ENCODE measurements at regions not wholly inside any gene's neighbourhood (a gene's known extent, or its start where the extent isn't known, plus 50 kb on each side); places are given as distances from the start of the nearest gene placed in this dataset.
A peak's percentile ranks its signal among the peaks of the same experiment; 100 is the strongest.

DNA sequence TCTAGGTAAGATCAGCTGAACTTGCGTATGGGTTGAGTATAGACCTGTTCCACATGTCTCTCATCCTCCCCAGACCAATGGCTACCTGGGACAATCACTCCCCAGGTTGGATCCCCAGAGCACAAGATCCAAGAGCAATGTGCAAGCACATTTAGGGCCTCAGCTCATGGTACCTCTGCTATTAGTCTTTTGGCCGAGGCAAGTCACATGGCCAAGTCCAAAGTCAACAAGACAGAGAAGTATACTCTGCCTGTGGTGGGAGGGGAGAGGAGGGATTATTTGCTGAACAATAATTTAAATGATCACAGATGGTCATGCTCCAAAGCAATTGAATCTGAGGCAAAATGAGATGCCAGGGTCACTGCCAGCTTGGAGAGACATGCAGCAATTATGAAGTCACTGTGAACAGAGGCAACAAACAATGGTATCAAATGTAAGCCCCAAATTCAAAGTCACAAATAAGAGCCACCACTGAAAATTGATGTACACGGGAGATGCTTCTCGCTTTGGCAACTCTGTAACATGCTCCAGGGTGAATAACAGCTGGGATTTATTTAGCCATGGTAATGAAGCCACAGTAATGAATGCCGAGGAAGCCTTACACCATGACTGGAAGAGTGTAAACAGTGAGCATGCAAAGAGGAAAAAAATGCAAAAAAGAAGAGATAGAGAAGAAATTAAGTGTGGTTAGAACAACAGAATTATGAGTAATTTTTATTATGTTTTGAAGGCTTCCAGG is 149.1 kb downstream of the ZNF281 start:
- H3K27me3 ChIP-seq (ENCODE audit: control insufficient read depth in 4 of 4, insufficient read depth in 4 of 4, low read length in 3 of 4) = no peaks in the 10 kb centered on the region
- peaks cover 0 to 8% (median 0%) of the 10 kb centered on the region in 4 donors for H3K4me1 ChIP-seq (ENCODE audit: control insufficient read depth in 4 of 4, insufficient read depth in 4 of 4, low read length in 3 of 4)
- no peak overlapping the region for H3K27ac ChIP-seq (ENCODE audit: low read depth in 1 of 2, low read length in 2 of 2)
- no peak for TF ChIP-seq GABPA (IDR thresholded peaks at IDR 0.05 in 1 of 2, conservative IDR thresholded peaks at IDR 0.05 in 1 of 2)
- TF ChIP-seq YY1 (IDR thresholded peaks at IDR 0.05) = no peak
- TF ChIP-seq CTCF (IDR thresholded peaks at IDR 0.05; ENCODE audit: low read depth, low read length, missing input control) = no peak
- peak; percentile 67 for TF ChIP-seq FOXA2 (IDR thresholded peaks at IDR 0.05)
- TF ChIP-seq TAF1 (conservative IDR thresholded peaks at IDR 0.05) = no peak
- TF ChIP-seq NR2F2 (IDR thresholded peaks at IDR 0.05) = no peak
- TF ChIP-seq, protein P1, sequence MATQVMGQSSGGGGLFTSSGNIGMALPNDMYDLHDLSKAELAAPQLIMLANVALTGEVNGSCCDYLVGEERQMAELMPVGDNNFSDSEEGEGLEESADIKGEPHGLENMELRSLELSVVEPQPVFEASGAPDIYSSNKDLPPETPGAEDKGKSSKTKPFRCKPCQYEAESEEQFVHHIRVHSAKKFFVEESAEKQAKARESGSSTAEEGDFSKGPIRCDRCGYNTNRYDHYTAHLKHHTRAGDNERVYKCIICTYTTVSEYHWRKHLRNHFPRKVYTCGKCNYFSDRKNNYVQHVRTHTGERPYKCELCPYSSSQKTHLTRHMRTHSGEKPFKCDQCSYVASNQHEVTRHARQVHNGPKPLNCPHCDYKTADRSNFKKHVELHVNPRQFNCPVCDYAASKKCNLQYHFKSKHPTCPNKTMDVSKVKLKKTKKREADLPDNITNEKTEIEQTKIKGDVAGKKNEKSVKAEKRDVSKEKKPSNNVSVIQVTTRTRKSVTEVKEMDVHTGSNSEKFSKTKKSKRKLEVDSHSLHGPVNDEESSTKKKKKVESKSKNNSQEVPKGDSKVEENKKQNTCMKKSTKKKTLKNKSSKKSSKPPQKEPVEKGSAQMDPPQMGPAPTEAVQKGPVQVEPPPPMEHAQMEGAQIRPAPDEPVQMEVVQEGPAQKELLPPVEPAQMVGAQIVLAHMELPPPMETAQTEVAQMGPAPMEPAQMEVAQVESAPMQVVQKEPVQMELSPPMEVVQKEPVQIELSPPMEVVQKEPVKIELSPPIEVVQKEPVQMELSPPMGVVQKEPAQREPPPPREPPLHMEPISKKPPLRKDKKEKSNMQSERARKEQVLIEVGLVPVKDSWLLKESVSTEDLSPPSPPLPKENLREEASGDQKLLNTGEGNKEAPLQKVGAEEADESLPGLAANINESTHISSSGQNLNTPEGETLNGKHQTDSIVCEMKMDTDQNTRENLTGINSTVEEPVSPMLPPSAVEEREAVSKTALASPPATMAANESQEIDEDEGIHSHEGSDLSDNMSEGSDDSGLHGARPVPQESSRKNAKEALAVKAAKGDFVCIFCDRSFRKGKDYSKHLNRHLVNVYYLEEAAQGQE (IDR thresholded peaks at IDR 0.05) = no peak
- TF ChIP-seq EGR1 (IDR thresholded peaks at IDR 0.05; ENCODE audit: low read depth in 2 of 2) = no peak
- no peak for TF ChIP-seq ZBTB33 (IDR thresholded peaks at IDR 0.05)
- TF ChIP-seq HNF4A (conservative IDR thresholded peaks at IDR 0.05) = peak in 1 of 2 donors; percentile 28
- no peak for TF ChIP-seq HNF4G (IDR thresholded peaks at IDR 0.05)
- TF ChIP-seq FOXA1 (IDR thresholded peaks at IDR 0.05) = no peak
- no peak for DNase-seq (ENCODE audit: low spot score)
- WGBS = 76% methylated on average over 5 of the region's 5 CpGs
- no peaks in the 10 kb centered on the region for H3K9me3 ChIP-seq (ENCODE audit: control insufficient read depth in 4 of 4, low read length in 3 of 4)
- H3K4me3 ChIP-seq (ENCODE audit: low read depth in 1 of 3, low read length in 3 of 3) = no peak overlapping the region
- no peaks in the 10 kb centered on the region for H3K36me3 ChIP-seq (ENCODE audit: control insufficient read depth in 4 of 4, insufficient read depth in 3 of 4, low read depth in 1 of 4, low read length in 3 of 4)
- H3K9ac ChIP-seq (ENCODE audit: low read depth in 1 of 2, low read length in 2 of 2) = no peak overlapping the region

- WGBS = 91% methylated on average over 10 of the region's 10 CpGs
- Histone ChIP-seq H3K9ac (ENCODE audit: low read depth in 1 of 2, low read length in 2 of 2) (no peak overlapping the region), H3K27me3 (ENCODE audit: control insufficient read depth in 4 of 4, insufficient read depth in 4 of 4, low read length in 3 of 4) (no peaks in the 10 kb centered on the region), H3K9me3 (ENCODE audit: control insufficient read depth in 4 of 4, low read length in 3 of 4) (no peaks in the 10 kb centered on the region), H3K4me1 (ENCODE audit: control insufficient read depth in 4 of 4, insufficient read depth in 4 of 4, low read length in 3 of 4) (peaks cover 0 to 15% (median 2%) of the 10 kb centered on the region in 4 donors), H3K4me3 (ENCODE audit: low read depth in 1 of 3, low read length in 3 of 3) (no peak overlapping the region), H3K36me3 (ENCODE audit: control insufficient read depth in 4 of 4, insufficient read depth in 3 of 4, low read depth in 1 of 4, low read length in 3 of 4) (no peaks in the 10 kb centered on the region), H3K27ac (ENCODE audit: low read depth in 1 of 2, low read length in 2 of 2) (no peak overlapping the region)
- no peak for DNase-seq (ENCODE audit: low spot score)
- TF ChIP-seq, protein P1 (IDR thresholded peaks at IDR 0.05) = no peak
- TF ChIP-seq NR2F2 (IDR thresholded peaks at IDR 0.05) = no peak
- no peak for TF ChIP-seq TAF1 (conservative IDR thresholded peaks at IDR 0.05)
- no peak for TF ChIP-seq JUND (IDR thresholded peaks at IDR 0.05)
- no peak for TF ChIP-seq SP1 (IDR thresholded peaks at IDR 0.05)
- no peak for TF ChIP-seq EGR1 (IDR thresholded peaks at IDR 0.05; ENCODE audit: low read depth in 2 of 2)
- TF ChIP-seq HNF4G (IDR thresholded peaks at IDR 0.05) = no peak
- TF ChIP-seq HNF4A (conservative IDR thresholded peaks at IDR 0.05) = no peak
- TF ChIP-seq CTCF (IDR thresholded peaks at IDR 0.05; ENCODE audit: low read depth, low read length, missing input control) = peak; percentile 36
- TF ChIP-seq RAD21 (IDR thresholded peaks at IDR 0.05) = peak; percentile 55 to 71
Observed at GRCh38 chr1:200258447-200259375, 151.1 kb downstream of the ZNF281 start.

Data from liver (tissue), 8 donors.